ENCODE measurements at regions not wholly inside any gene's neighbourhood (a gene's known extent, or its start where the extent isn't known, plus 50 kb on each side); places are given as distances from the start of the nearest gene placed in this dataset.

GRCh38 chr13:111923439-111923838, 143.5 kb upstream of the SOX1 start:
- TF ChIP-seq POLR2A (IDR thresholded peaks at IDR 0.05), result no peak
- TF ChIP-seq CTCF (IDR thresholded peaks at IDR 0.05), result no peak
